H9 (cell line): ENCODE measurements at regions not wholly inside any gene's neighbourhood (a gene's known extent, or its start where the extent isn't known, plus 50 kb on each side); places are given as distances from the start of the nearest gene placed in this dataset.

Source experiments
- DNase-seq: peaks from one replicate; pipeline ENCODE4 v3.0.0-alpha.2; 2017
- H2AFZ ChIP-seq: one replicate; pipeline ENCODE4 v1.6.1; 2013; ENCODE audit warnings: mild to moderate bottlenecking, low read length, control low read depth, moderate library complexity
- H2AK5ac ChIP-seq: 2 replicates; pipeline ENCODE4 v1.6.1; 2013; ENCODE audit warnings: low read length, control low read depth, mixed read lengths; ENCODE audit not compliant: insufficient read length
- H2BK120ac ChIP-seq: one replicate; pipeline ENCODE4 v1.6.1; 2013; ENCODE audit warnings: low read depth, mild to moderate bottlenecking, low read length, control low read depth, inconsistent platforms; ENCODE audit not compliant: poor library complexity, severe bottlenecking
- H2BK12ac ChIP-seq: 2 replicates; pipeline ENCODE4 v1.6.1; 2013; ENCODE audit warnings: low read length, control low read depth, mixed read lengths, low read depth; ENCODE audit not compliant: insufficient read length
- H2BK15ac ChIP-seq: 2 replicates; pipeline ENCODE4 v1.6.1; 2013; ENCODE audit warnings: low read depth, low read length, control low read depth
- H2BK20ac ChIP-seq: one replicate; pipeline ENCODE4 v1.6.1; 2013; ENCODE audit warnings: low read depth, mild to moderate bottlenecking, low read length, control low read depth, inconsistent platforms; ENCODE audit not compliant: poor library complexity, severe bottlenecking
- H2BK5ac ChIP-seq: 2 replicates; pipeline ENCODE4 v1.6.1; 2013; ENCODE audit warnings: low read length, control low read depth, mixed read lengths; ENCODE audit not compliant: insufficient read length
- H3K14ac ChIP-seq: 2 replicates; pipeline ENCODE4 v1.6.1; 2013; ENCODE audit warnings: low read length, control low read depth; ENCODE audit not compliant: insufficient read depth
- H3K18ac ChIP-seq: 2 replicates; pipeline ENCODE4 v1.6.1; 2013; ENCODE audit warnings: low read depth, mild to moderate bottlenecking, mixed read lengths, low read length, control low read depth; ENCODE audit not compliant: insufficient read length
- H3K23ac ChIP-seq: 2 replicates; pipeline ENCODE4 v1.6.1; 2013; ENCODE audit warnings: low read length, control low read depth, mixed read lengths, low read depth; ENCODE audit not compliant: insufficient read length
- H3K23me2 ChIP-seq: 2 replicates; pipeline ENCODE4 v1.6.1; 2013; ENCODE audit warnings: low read depth, mild to moderate bottlenecking, mixed read lengths, low read length, control low read depth; ENCODE audit not compliant: insufficient read length, poor library complexity, severe bottlenecking
- H3K27ac ChIP-seq: 2 replicates; pipeline ENCODE4 v1.5.1; 2013; ENCODE audit warnings: low read length, control low read depth, mixed read lengths, low read depth; ENCODE audit not compliant: insufficient read length
- H3K27me3 ChIP-seq: 2 replicates; pipeline ENCODE4 v1.6.1; 2013; ENCODE audit warnings: low read length, control low read depth, inconsistent platforms; ENCODE audit not compliant: insufficient read depth
- H3K4ac ChIP-seq: 2 replicates; pipeline ENCODE4 v1.6.1; 2013; ENCODE audit warnings: low read depth, mild to moderate bottlenecking, control low read depth, inconsistent platforms, low read length, moderate library complexity
- H3K4me1 ChIP-seq: 2 replicates; pipeline ENCODE4 v1.6.1; 2013; ENCODE audit warnings: low read length, control low read depth, inconsistent platforms; ENCODE audit not compliant: insufficient read depth
- H3K4me2 ChIP-seq: 2 replicates; pipeline ENCODE4 v1.6.1; 2013; ENCODE audit warnings: low read length, control low read depth, mixed read lengths; ENCODE audit not compliant: insufficient read length, insufficient read depth
- H3K56ac ChIP-seq: 2 replicates; pipeline ENCODE4 v1.6.1; 2013; ENCODE audit warnings: low read depth, mild to moderate bottlenecking, mixed read lengths, low read length, control low read depth; ENCODE audit not compliant: insufficient read length
- H3K79me1 ChIP-seq: 2 replicates; pipeline ENCODE4 v1.6.1; 2013; ENCODE audit warnings: low read depth, mild to moderate bottlenecking, moderate library complexity, low read length, control low read depth, inconsistent platforms; ENCODE audit not compliant: insufficient read depth, poor library complexity, severe bottlenecking
- H3K79me2 ChIP-seq: 2 replicates; pipeline ENCODE4 v1.6.1; 2013; ENCODE audit warnings: low read length, control low read depth, inconsistent platforms; ENCODE audit not compliant: insufficient read depth
- H3K9ac ChIP-seq: 2 replicates; pipeline ENCODE4 v1.6.1; 2013; ENCODE audit warnings: low read length, control low read depth, mixed read lengths; ENCODE audit not compliant: insufficient read length; ENCODE audit errors: extremely low read depth
- H3K9me3 ChIP-seq: one replicate; pipeline ENCODE4 v1.6.1; 2013; ENCODE audit warnings: low read depth, low read length, inconsistent platforms; ENCODE audit not compliant: control insufficient read depth
- H3T11ph ChIP-seq: one replicate; pipeline ENCODE4 v1.6.1; 2013; ENCODE audit warnings: mild to moderate bottlenecking, low read length, control low read depth, inconsistent platforms
- H4K20me1 ChIP-seq: one replicate; pipeline ENCODE4 v1.6.1; 2013; ENCODE audit not compliant: control insufficient read depth, insufficient read length, insufficient read depth
- H4K5ac ChIP-seq: 2 replicates; pipeline ENCODE4 v1.6.1; 2013; ENCODE audit warnings: low read depth, mild to moderate bottlenecking, mixed read lengths, low read length, control low read depth; ENCODE audit not compliant: insufficient read length
- H4K8ac ChIP-seq: replicated peaks from 2 replicates; pipeline ENCODE4 v1.6.1; 2013; ENCODE audit warnings: low read length, control low read depth, mixed read lengths, low read depth; ENCODE audit not compliant: insufficient read length
- H4K91ac ChIP-seq: 2 replicates; pipeline ENCODE4 v1.6.1; 2013; ENCODE audit warnings: low read depth, mild to moderate bottlenecking, moderate library complexity, mixed read lengths, low read length, control low read depth; ENCODE audit not compliant: insufficient read length
- H3K27ac Mint-ChIP-seq, 3 experiments: 2 replicates in 2 of 3; 3 replicates in 1 of 3; pipeline ENCODE4 v1.8.0; 2020 to 2021; ENCODE audit warnings: mixed read lengths in 3 of 3, mild to moderate bottlenecking in 1 of 3, moderate library complexity in 1 of 3
- H3K27me3 Mint-ChIP-seq: 2 replicates; pipeline ENCODE4 v1.8.0; 2021; ENCODE audit warnings: low read depth, mild to moderate bottlenecking, moderate library complexity, mixed read lengths
- H3K36me3 Mint-ChIP-seq, 3 experiments: 2 replicates in 2 of 3; 3 replicates in 1 of 3; pipeline ENCODE4 v1.8.0; 2020 to 2021; ENCODE audit warnings: low read depth in 3 of 3, mixed read lengths in 3 of 3; ENCODE audit not compliant: insufficient read depth in 1 of 3
- H3K4me1 Mint-ChIP-seq, 2 experiments: 2 replicates each; pipeline ENCODE4 v1.8.0; 2020; ENCODE audit warnings: mixed read lengths in 2 of 2
- H3K4me3 Mint-ChIP-seq, 2 experiments: 2 replicates in 1 of 2; 3 replicates in 1 of 2; pipeline ENCODE4 v1.8.0; 2020 to 2021; ENCODE audit warnings: mild to moderate bottlenecking in 2 of 2, mixed read lengths in 2 of 2, moderate library complexity in 1 of 2
- H3K9me3 Mint-ChIP-seq, 2 experiments: 2 replicates in 1 of 2; 3 replicates in 1 of 2; pipeline ENCODE4 v1.8.0; 2020; ENCODE audit warnings: mild to moderate bottlenecking in 2 of 2, mixed read lengths in 2 of 2, moderate library complexity in 1 of 2
- WGBS: extraction: QIAGEN DNeasy Blood & Tissue Kit; methylation state at CpG from one replicate; pipeline ENCODE4 v1.1.7; 2013; ENCODE audit warnings: missing lambda C conversion rate, low lambda C conversion rate, mixed read lengths; ENCODE audit not compliant: insufficient read length; ENCODE audit errors: extremely low coverage; 5-methylcytosine and 5-hydroxymethylcytosine counted together
- TF ChIP-seq, protein P1 (sequence below): fragments of 200-600 bp; sonication (generic); conservative IDR thresholded peaks from 3 replicates; pipeline ENCODE4 v1.8.0; 2021; ENCODE audit warnings: antibody characterized with exemption, mild to moderate bottlenecking

GRCh38 chr2:82289446-82289845 lies 1984.9 kb upstream of the LRRTM1 start:
- DNase-seq: no peak
- no peak overlapping the region for H3K56ac ChIP-seq
- no peak overlapping the region for H2BK5ac ChIP-seq
- H2BK20ac ChIP-seq: no peak overlapping the region
- no peaks in the 10 kb centered on the region for H3K9me3 ChIP-seq
- no peaks in the 10 kb centered on the region for H3K4me1 ChIP-seq
- H3K79me1 ChIP-seq: no peaks in the 10 kb centered on the region
- no peaks in the 10 kb centered on the region for H3K27me3 ChIP-seq
- TF ChIP-seq, protein P1, sequence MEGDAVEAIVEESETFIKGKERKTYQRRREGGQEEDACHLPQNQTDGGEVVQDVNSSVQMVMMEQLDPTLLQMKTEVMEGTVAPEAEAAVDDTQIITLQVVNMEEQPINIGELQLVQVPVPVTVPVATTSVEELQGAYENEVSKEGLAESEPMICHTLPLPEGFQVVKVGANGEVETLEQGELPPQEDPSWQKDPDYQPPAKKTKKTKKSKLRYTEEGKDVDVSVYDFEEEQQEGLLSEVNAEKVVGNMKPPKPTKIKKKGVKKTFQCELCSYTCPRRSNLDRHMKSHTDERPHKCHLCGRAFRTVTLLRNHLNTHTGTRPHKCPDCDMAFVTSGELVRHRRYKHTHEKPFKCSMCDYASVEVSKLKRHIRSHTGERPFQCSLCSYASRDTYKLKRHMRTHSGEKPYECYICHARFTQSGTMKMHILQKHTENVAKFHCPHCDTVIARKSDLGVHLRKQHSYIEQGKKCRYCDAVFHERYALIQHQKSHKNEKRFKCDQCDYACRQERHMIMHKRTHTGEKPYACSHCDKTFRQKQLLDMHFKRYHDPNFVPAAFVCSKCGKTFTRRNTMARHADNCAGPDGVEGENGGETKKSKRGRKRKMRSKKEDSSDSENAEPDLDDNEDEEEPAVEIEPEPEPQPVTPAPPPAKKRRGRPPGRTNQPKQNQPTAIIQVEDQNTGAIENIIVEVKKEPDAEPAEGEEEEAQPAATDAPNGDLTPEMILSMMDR: no peak
- no peak overlapping the region for H3K4ac ChIP-seq
- no peak overlapping the region for H2BK15ac ChIP-seq
- no peaks in the 10 kb centered on the region for H3K27me3 Mint-ChIP-seq
- H2BK120ac ChIP-seq: no peak overlapping the region
- H3K4me3 Mint-ChIP-seq: no peak overlapping the region
- H4K91ac ChIP-seq: no peak overlapping the region
- H3K23ac ChIP-seq: no peak overlapping the region
- no peak overlapping the region for H4K5ac ChIP-seq
- no peak overlapping the region for H3K27ac ChIP-seq
- H3K9ac ChIP-seq: no peak overlapping the region
- H3K18ac ChIP-seq: no peak overlapping the region
- no peak overlapping the region for H3T11ph ChIP-seq
- no peak overlapping the region for H3K4me2 ChIP-seq
- H2AFZ ChIP-seq: no peak overlapping the region
- no peak overlapping the region for H4K8ac ChIP-seq
- H2BK12ac ChIP-seq: no peak overlapping the region
- H3K4me1 Mint-ChIP-seq: peaks cover 0 to 3% of the 10 kb centered on the region in 2 experiments; a peak in 1 of 4 replicates
- no peaks in the 10 kb centered on the region for H3K23me2 ChIP-seq
- no peak overlapping the region for H3K14ac ChIP-seq
- no peaks in the 10 kb centered on the region; a peak in 3 of 5 replicates for H3K9me3 Mint-ChIP-seq
- no peaks in the 10 kb centered on the region for H4K20me1 ChIP-seq
- H3K36me3 Mint-ChIP-seq: no peaks in the 10 kb centered on the region
- no peak overlapping the region for H2AK5ac ChIP-seq
- no peaks in the 10 kb centered on the region for H3K79me2 ChIP-seq
- H3K27ac Mint-ChIP-seq: no peak overlapping the region
- WGBS: no CpG with 5 or more reads among the region's 1 CpG
